IMR-90 (cell line): ENCODE measurements at regions not wholly inside any gene's neighbourhood (a gene's known extent, or its start where the extent isn't known, plus 50 kb on each side); places are given as distances from the start of the nearest gene placed in this dataset.

Experiments used
- ATAC-seq: fragments of 200-7000 bp; cut with Tn5 transposase; 2 replicates; pipeline ENCODE4 v1.9.1; 2020; ENCODE audit warnings: low read depth, mild to moderate bottlenecking, moderate library complexity
- BruUV-seq: library from RNA; stranded (reverse); fragments of 400-500 nt; replicated peaks from 2 replicates; lab custom pipeline; 2021; lab: Mats Ljungman, UMichigan
- CTCF ChIA-PET: fragments of 300-600 bp; formaldehyde crosslinking; extraction: SDS; loops from one replicate; lab custom pipeline; 2021; ENCODE audit warnings: antibody characterized with exemption; lab: Yijun Ruan, JAX
- POLR2A ChIA-PET: fragments of 300-600 bp; sonication (Branson Sonifier 250); formaldehyde crosslinking; loops from one replicate; lab custom pipeline; 2022; ENCODE audit warnings: antibody characterized with exemption; ENCODE audit not compliant: unreplicated experiment; lab: Charles Lee
- DNase-seq: peaks from one replicate; pipeline ENCODE4 v3.0.0; 2013
- H2AFZ ChIP-seq: replicated peaks from 2 replicates; pipeline ENCODE3; 2013; ENCODE audit warnings: low read length, mild to moderate bottlenecking; ENCODE audit not compliant: poor library complexity
- H2AK5ac ChIP-seq: 2 replicates; pipeline ENCODE4 v1.6.1; 2013; ENCODE audit warnings: low read depth, low read length, inconsistent platforms
- H2AK9ac ChIP-seq: replicated peaks from 2 replicates; pipeline ENCODE3; 2013; ENCODE audit warnings: mild to moderate bottlenecking, low read depth, low read length, moderate library complexity; ENCODE audit not compliant: poor library complexity
- H2BK120ac ChIP-seq: 2 replicates; pipeline ENCODE4 v1.6.1; 2013; ENCODE audit warnings: low read depth, low read length, inconsistent platforms
- H2BK15ac ChIP-seq: 3 replicates; pipeline ENCODE4 v1.6.1; 2013; ENCODE audit warnings: low read depth, low read length, inconsistent platforms
- H2BK20ac ChIP-seq: 2 replicates; pipeline ENCODE4 v1.6.1; 2013; ENCODE audit warnings: low read depth, mild to moderate bottlenecking, inconsistent platforms, low read length, moderate library complexity
- H2BK5ac ChIP-seq: 2 replicates; pipeline ENCODE4 v1.6.1; 2013; ENCODE audit warnings: mild to moderate bottlenecking, low read depth, low read length, inconsistent platforms; ENCODE audit not compliant: poor library complexity, severe bottlenecking
- H3K14ac ChIP-seq: replicated peaks from 2 replicates; pipeline ENCODE4 v1.6.1; 2013; ENCODE audit warnings: low read depth, low read length, inconsistent platforms
- H3K18ac ChIP-seq: 2 replicates; pipeline ENCODE4 v1.6.1; 2013; ENCODE audit warnings: low read depth, low read length, control low read depth
- H3K23ac ChIP-seq: 2 replicates; pipeline ENCODE4 v1.6.1; 2013; ENCODE audit warnings: low read depth, low read length, inconsistent platforms
- H3K27ac ChIP-seq: 2 replicates; pipeline ENCODE4 v1.5.1; 2013; ENCODE audit warnings: mild to moderate bottlenecking, control low read depth, low read length; ENCODE audit not compliant: insufficient read depth
- H3K27me3 ChIP-seq: 2 replicates; pipeline ENCODE4 v1.6.1; 2013; ENCODE audit warnings: low read length; ENCODE audit not compliant: control insufficient read depth, insufficient read depth
- H3K36me3 ChIP-seq: 2 replicates; pipeline ENCODE4 v1.6.1; 2013; ENCODE audit warnings: low read length, mixed read lengths; ENCODE audit not compliant: control insufficient read depth, insufficient read depth
- H3K4ac ChIP-seq: 2 replicates; pipeline ENCODE4 v1.6.1; 2013; ENCODE audit warnings: low read depth, low read length, inconsistent platforms
- H3K4me1 ChIP-seq: 2 replicates; pipeline ENCODE4 v1.6.1; 2013; ENCODE audit warnings: low read length, mixed read lengths; ENCODE audit not compliant: control insufficient read depth, insufficient read depth
- H3K4me2 ChIP-seq: 2 replicates; pipeline ENCODE4 v1.6.1; 2013; ENCODE audit warnings: low read depth, mild to moderate bottlenecking, control low read depth, low read length, moderate library complexity
- H3K4me3 ChIP-seq: 2 replicates; pipeline ENCODE4 v1.5.1; 2013; ENCODE audit warnings: low read depth, mild to moderate bottlenecking, control low read depth, low read length, moderate library complexity; ENCODE audit not compliant: insufficient read depth
- H3K56ac ChIP-seq: 2 replicates; pipeline ENCODE4 v1.6.1; 2013; ENCODE audit warnings: low read length, inconsistent platforms; ENCODE audit not compliant: insufficient read depth; ENCODE audit errors: extremely low read depth
- H3K79me1 ChIP-seq, 2 experiments: 2 replicates each; pipeline ENCODE4 v1.6.1; 2013; ENCODE audit warnings: low read length in 2 of 2, inconsistent platforms in 1 of 2, low read depth in 1 of 2
- H3K9ac ChIP-seq: 2 replicates; pipeline ENCODE4 v1.6.1; 2013; ENCODE audit warnings: low read depth, low read length, control low read depth
- H3K9me1 ChIP-seq: 2 replicates; pipeline ENCODE4 v1.6.1; 2013; ENCODE audit warnings: low read length, inconsistent platforms; ENCODE audit not compliant: insufficient read depth
- H3K9me3 ChIP-seq: 2 replicates; pipeline ENCODE4 v1.6.1; 2013; ENCODE audit warnings: low read length; ENCODE audit not compliant: control insufficient read depth, insufficient read depth
- H4K20me1 ChIP-seq: 2 replicates; pipeline ENCODE4 v1.6.1; 2013; ENCODE audit warnings: low read length, inconsistent platforms; ENCODE audit not compliant: insufficient read depth
- H4K5ac ChIP-seq: 2 replicates; pipeline ENCODE4 v1.6.1; 2013; ENCODE audit warnings: mild to moderate bottlenecking, low read depth, low read length, control low read depth
- H4K8ac ChIP-seq, 2 experiments: 2 replicates each; pipeline ENCODE4 v1.6.1; 2013; ENCODE audit warnings: low read depth in 2 of 2, low read length in 2 of 2, control low read depth in 1 of 2, inconsistent platforms in 1 of 2
- H4K91ac ChIP-seq: 2 replicates; pipeline ENCODE4 v1.6.1; 2013; ENCODE audit warnings: low read depth, low read length, inconsistent platforms; ENCODE audit not compliant: insufficient read depth
- BHLHE40 ChIP-seq: fragments of 150-350 bp; IDR thresholded peaks from 2 replicates; pipeline ENCODE4 v1.6.1; 2016; ENCODE audit warnings: mild to moderate bottlenecking, low read depth, low read length
- CEBPB ChIP-seq: IDR thresholded peaks from 2 replicates; pipeline ENCODE4 v1.6.1; 2012; ENCODE audit warnings: low read depth, low read length, improper control_type of control experiment
- FOS ChIP-seq: fragments of 150-350 bp; IDR thresholded peaks from 2 replicates; pipeline ENCODE4 v1.6.1; 2016; ENCODE audit warnings: low read depth, low read length
- MAFK ChIP-seq: IDR thresholded peaks from 2 replicates; pipeline ENCODE4 v1.6.1; 2012; ENCODE audit warnings: low read depth, low read length, improper control_type of control experiment
- MAZ ChIP-seq: IDR thresholded peaks from 2 replicates; pipeline ENCODE4 v1.6.1; 2012; ENCODE audit warnings: low read depth, mild to moderate bottlenecking, low read length, improper control_type of control experiment, moderate library complexity, borderline replicate concordance
- MXI1 ChIP-seq: IDR thresholded peaks from 2 replicates; pipeline ENCODE4 v1.6.1; 2012; ENCODE audit warnings: low read depth, mild to moderate bottlenecking, low read length, moderate library complexity, borderline replicate concordance
- POLR2A ChIP-seq: IDR thresholded peaks from 2 replicates; pipeline ENCODE4 v1.6.1; 2012; ENCODE audit warnings: mild to moderate bottlenecking, low read depth, low read length
- RAD21 ChIP-seq: IDR thresholded peaks from 2 replicates; pipeline ENCODE4 v1.6.1; 2012; ENCODE audit warnings: low read length, improper control_type of control experiment
- RCOR1 ChIP-seq: IDR thresholded peaks from 2 replicates; pipeline ENCODE4 v1.6.1; 2012; ENCODE audit warnings: mild to moderate bottlenecking, low read length, improper control_type of control experiment; ENCODE audit not compliant: insufficient replicate concordance
- SMC3 ChIP-seq: fragments of 150-350 bp; IDR thresholded peaks from 2 replicates; pipeline ENCODE4 v1.6.1; 2016; ENCODE audit warnings: low read depth, mild to moderate bottlenecking, antibody characterized with exemption, low read length, moderate library complexity
- WGBS, 2 experiments: methylation state at CpG; one replicate each; pipeline versions ENCODE4 v1.1.5 to v1.1.7; 2013; ENCODE audit warnings: missing lambda C conversion rate in 2 of 2; ENCODE audit not compliant: insufficient read length in 1 of 2; ENCODE audit errors: extremely low coverage in 2 of 2; 5-methylcytosine and 5-hydroxymethylcytosine counted together
- dilution Hi-C: fragments of 300-500 bp; cut with HindIII; formaldehyde crosslinking; loops from one replicate; pipeline ENCODE4 v1.14.3; 2018; ENCODE audit warnings: low sequenced_read_pairs; ENCODE audit not compliant: unreplicated experiment
- in situ Hi-C: fragments of 300-500 bp; cut with MboI; formaldehyde crosslinking; loops from 3 replicates; pipeline ENCODE4 v1.14.3; 2019; ENCODE audit warnings: low sequenced_read_pairs, inconsistent platforms, mixed read lengths
- intact Hi-C: fragments of 100-400 bp; cut with micrococcal nuclease; formaldehyde crosslinking; loops from 2 replicates; pipeline ENCODE4 v1.10.0; 2022
- TF ChIP-seq, protein P1 (sequence below): fragments of 150-350 bp; IDR thresholded peaks from 2 replicates; pipeline ENCODE4 v1.6.1; 2016; ENCODE audit warnings: low read depth, mild to moderate bottlenecking, low read length, moderate library complexity, borderline replicate concordance
- TF ChIP-seq, protein P2 (sequence below): conservative IDR thresholded peaks from 2 replicates; pipeline ENCODE4 v1.5.1; 2012; ENCODE audit warnings: mild to moderate bottlenecking, low read depth, low read length, improper control_type of control experiment
- TF ChIP-seq, protein P3 (sequence below): fragments of 150-350 bp; IDR thresholded peaks from 2 replicates; pipeline ENCODE4 v1.6.1; 2017; ENCODE audit warnings: mild to moderate bottlenecking, antibody characterized with exemption, low read length, low read depth

DNA sequence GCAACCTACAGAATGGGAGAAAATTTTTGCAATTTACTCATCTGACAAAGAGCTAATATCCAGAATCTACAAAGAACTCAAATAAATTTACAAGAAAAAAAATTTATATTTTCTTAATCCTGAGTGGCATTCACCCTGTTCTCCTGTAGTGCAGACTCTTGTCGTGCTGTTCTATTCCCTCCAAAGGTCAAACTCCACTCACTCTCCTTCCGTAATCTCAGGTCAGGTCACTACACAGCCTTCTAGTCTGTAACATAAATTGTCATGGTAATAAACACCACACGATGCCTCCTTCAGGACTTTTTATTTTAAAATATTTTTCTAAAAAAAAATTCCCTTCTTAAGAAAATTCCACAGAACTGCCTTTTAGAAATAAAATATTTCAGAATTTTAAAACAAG, 417.9 kb upstream of the GCFC2 start:
- Histone ChIP-seq H3K79me1 (no peaks in the 10 kb centered on the region), H4K91ac (no peak overlapping the region), H2BK15ac (no peak overlapping the region), H2AK9ac (no peak overlapping the region), H3K14ac (no peak overlapping the region), H2BK5ac (no peak overlapping the region), H2AK5ac (no peak overlapping the region), H2AFZ (no peak overlapping the region), H3K36me3 (no peaks in the 10 kb centered on the region), H3K27ac (no peak overlapping the region), H3K23ac (no peak overlapping the region), H3K9ac (no peak overlapping the region), H3K27me3 (no peaks in the 10 kb centered on the region), H3K9me1 (no peaks in the 10 kb centered on the region), H3K4ac (no peak overlapping the region), H3K4me1 (no peaks in the 10 kb centered on the region), H4K8ac (no peak overlapping the region), H3K18ac (no peak overlapping the region), H3K56ac (no peak overlapping the region), H3K4me3 (no peak overlapping the region), H3K4me2 (no peak overlapping the region), H3K9me3 (no peaks in the 10 kb centered on the region), H4K5ac (no peak overlapping the region), H4K20me1 (no peaks in the 10 kb centered on the region), H2BK120ac (no peak overlapping the region), H2BK20ac (no peak overlapping the region)
- ATAC-seq (no peak), DNase-seq (no peak)
- no TSS peak for BruUV-seq
- no CpG with 5 or more reads among the region's 3 CpGs for WGBS, 2 experiments
- TF ChIP-seq MXI1 (no peak), SMC3 (no peak), FOS (no peak), BHLHE40 (no peak), MAFK (no peak), RCOR1 (no peak), POLR2A (no peak), MAZ (no peak), RAD21 (no peak), CEBPB (no peak)
- TF ChIP-seq, protein P1, sequence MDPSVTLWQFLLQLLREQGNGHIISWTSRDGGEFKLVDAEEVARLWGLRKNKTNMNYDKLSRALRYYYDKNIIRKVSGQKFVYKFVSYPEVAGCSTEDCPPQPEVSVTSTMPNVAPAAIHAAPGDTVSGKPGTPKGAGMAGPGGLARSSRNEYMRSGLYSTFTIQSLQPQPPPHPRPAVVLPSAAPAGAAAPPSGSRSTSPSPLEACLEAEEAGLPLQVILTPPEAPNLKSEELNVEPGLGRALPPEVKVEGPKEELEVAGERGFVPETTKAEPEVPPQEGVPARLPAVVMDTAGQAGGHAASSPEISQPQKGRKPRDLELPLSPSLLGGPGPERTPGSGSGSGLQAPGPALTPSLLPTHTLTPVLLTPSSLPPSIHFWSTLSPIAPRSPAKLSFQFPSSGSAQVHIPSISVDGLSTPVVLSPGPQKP, result no peak
- TF ChIP-seq, protein P2, sequence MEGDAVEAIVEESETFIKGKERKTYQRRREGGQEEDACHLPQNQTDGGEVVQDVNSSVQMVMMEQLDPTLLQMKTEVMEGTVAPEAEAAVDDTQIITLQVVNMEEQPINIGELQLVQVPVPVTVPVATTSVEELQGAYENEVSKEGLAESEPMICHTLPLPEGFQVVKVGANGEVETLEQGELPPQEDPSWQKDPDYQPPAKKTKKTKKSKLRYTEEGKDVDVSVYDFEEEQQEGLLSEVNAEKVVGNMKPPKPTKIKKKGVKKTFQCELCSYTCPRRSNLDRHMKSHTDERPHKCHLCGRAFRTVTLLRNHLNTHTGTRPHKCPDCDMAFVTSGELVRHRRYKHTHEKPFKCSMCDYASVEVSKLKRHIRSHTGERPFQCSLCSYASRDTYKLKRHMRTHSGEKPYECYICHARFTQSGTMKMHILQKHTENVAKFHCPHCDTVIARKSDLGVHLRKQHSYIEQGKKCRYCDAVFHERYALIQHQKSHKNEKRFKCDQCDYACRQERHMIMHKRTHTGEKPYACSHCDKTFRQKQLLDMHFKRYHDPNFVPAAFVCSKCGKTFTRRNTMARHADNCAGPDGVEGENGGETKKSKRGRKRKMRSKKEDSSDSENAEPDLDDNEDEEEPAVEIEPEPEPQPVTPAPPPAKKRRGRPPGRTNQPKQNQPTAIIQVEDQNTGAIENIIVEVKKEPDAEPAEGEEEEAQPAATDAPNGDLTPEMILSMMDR, result no peak
- TF ChIP-seq, protein P3, sequence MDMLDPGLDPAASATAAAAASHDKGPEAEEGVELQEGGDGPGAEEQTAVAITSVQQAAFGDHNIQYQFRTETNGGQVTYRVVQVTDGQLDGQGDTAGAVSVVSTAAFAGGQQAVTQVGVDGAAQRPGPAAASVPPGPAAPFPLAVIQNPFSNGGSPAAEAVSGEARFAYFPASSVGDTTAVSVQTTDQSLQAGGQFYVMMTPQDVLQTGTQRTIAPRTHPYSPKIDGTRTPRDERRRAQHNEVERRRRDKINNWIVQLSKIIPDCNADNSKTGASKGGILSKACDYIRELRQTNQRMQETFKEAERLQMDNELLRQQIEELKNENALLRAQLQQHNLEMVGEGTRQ, result no peak
- dilution Hi-C loops, result no loop called here
- in situ Hi-C loops, result no loop called here
- ChIA-PET CTCF (no interaction called here), POLR2A (no interaction called here)
- intact Hi-C loops, result no loop called here
